ENCODE measurements at regions not wholly inside any gene's neighbourhood (a gene's known extent, or its start where the extent isn't known, plus 50 kb on each side); places are given as distances from the start of the nearest gene placed in this dataset.

DNA sequence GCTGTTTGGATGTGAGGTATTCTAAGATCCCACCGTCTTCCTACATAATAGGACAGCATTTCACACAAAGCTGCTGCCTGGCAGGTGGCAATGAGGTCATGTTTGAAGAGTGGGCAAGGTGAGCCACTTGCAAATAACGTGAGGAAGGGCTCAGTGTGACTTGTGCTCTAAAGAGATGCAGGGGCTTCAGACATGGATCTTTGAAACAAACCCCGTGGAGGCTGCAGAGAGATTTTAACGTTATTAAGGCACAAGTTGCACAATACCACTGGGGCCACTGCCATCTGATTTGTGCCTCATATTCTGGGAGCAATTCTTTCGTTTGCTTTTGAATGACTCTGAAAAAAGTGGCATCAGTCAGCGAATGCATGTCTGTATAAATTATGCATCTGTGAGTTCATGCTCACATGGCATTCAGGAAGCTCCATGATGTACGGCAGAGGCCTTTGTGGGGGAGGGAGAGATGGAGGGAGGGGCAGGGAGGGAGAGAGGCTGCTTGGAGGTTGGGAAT, 362.0 kb downstream of the SOX11 start:
- TF ChIP-seq TAF1 (IDR thresholded peaks at IDR 0.05; ENCODE audit: borderline replicate concordance, insufficient read depth, low read length) (no peak), FOXP2 (optimal IDR thresholded peaks at IDR 0.05; ENCODE audit: borderline replicate concordance, extremely low read depth, extremely low read length, insufficient read depth) (no peak), POLR2AphosphoS5 (IDR thresholded peaks at IDR 0.05; ENCODE audit: low read depth, low read length) (no peak), SIN3A (IDR thresholded peaks at IDR 0.05; ENCODE audit: borderline replicate concordance, insufficient read depth, low read length) (no peak), REST (IDR thresholded peaks at IDR 0.05; ENCODE audit: insufficient read depth in 1 of 2, low read depth in 2 of 2, low read length in 2 of 2) (no peak)

DNA sequence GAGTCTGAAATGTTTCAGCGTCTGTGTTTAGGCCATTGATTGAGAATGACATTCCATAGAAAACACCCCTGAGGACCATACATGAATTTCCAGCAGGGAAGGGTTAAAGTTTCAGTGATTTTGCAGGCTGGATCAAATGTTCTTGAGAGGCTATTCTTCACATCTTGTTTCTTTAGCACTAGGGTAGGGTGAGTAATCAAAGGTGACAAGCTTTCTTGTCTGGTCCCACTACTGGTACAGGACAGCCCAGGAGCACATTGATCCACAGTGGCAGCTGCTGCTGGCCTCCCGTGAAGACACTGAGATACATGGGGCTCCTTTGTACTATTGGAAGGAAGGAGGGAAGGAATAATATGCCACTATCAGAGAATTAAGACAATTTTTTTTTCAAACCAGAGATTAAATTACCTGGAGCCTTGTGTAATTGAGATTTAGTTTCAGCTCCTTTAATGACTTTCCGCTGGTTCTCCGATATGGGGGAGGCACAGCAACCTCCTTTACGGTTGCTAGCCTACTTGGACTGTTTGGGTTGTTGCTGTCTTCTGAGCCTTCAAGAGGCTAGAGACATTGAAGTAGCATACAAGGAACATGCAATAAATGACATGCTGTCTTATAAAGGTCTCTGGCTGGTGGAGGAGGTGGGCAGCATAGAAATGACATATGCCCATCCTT, 368.9 kb downstream of the SOX11 start:
- no peak for TF ChIP-seq TAF1 (IDR thresholded peaks at IDR 0.05; ENCODE audit: borderline replicate concordance, insufficient read depth, low read length)
- TF ChIP-seq POLR2AphosphoS5 (IDR thresholded peaks at IDR 0.05; ENCODE audit: low read depth, low read length), result no peak
- TF ChIP-seq SIN3A (IDR thresholded peaks at IDR 0.05; ENCODE audit: borderline replicate concordance, insufficient read depth, low read length), result no peak
- TF ChIP-seq FOXP2 (optimal IDR thresholded peaks at IDR 0.05; ENCODE audit: borderline replicate concordance, extremely low read depth, extremely low read length, insufficient read depth), result no peak
- TF ChIP-seq REST (IDR thresholded peaks at IDR 0.05; ENCODE audit: insufficient read depth in 1 of 2, low read depth in 2 of 2, low read length in 2 of 2), result no peak

GRCh38 chr2:6064757-6065156, 372.6 kb downstream of the SOX11 start:
- TF ChIP-seq REST (IDR thresholded peaks at IDR 0.05; ENCODE audit: insufficient read depth in 1 of 2, low read depth in 2 of 2, low read length in 2 of 2) (no peak), FOXP2 (optimal IDR thresholded peaks at IDR 0.05; ENCODE audit: borderline replicate concordance, extremely low read depth, extremely low read length, insufficient read depth) (no peak), TAF1 (IDR thresholded peaks at IDR 0.05; ENCODE audit: borderline replicate concordance, insufficient read depth, low read length) (no peak), SIN3A (IDR thresholded peaks at IDR 0.05; ENCODE audit: borderline replicate concordance, insufficient read depth, low read length) (no peak), POLR2AphosphoS5 (IDR thresholded peaks at IDR 0.05; ENCODE audit: low read depth, low read length) (no peak)

DNA sequence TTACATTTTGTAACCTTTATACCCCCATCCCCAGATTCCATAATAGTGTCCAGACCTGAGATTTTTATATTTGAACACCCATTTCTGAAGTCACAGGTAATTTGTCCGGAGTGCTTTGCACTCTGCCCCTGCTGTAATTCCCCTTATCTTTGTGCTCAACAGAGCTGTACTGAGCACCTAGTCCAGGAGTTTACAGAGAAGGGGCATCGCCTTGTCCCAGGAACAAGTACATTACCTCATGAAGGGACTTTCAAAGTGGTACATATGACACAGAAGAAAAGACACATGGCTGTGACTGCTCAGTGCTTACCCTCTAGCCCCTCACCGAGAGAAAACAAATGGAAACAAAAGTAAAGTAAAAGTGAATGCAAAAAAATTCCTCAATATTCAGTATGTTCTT, 373.5 kb downstream of the SOX11 start:
- no peak for TF ChIP-seq TAF1 (IDR thresholded peaks at IDR 0.05; ENCODE audit: borderline replicate concordance, insufficient read depth, low read length)

DNA sequence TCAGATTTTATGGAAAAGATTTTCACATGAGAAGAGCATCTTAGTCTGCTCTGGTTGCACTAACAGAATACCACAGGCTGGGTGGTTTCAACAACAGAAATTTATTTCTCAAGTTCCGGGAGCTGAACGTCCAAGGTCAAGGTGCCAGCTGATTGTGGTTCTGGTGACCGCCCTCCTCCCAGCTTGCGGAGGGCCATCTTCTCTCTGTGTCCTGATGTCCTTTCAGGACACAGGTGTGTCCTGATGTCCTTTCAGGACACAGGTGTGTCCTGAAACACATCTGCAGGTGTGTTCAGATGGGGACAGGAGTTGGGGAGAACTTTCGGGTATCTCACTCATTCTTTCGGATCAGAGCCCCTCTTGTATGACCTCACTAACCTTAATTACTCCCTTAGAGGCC, 374.9 kb downstream of the SOX11 start:
- TF ChIP-seq SIN3A (IDR thresholded peaks at IDR 0.05; ENCODE audit: borderline replicate concordance, insufficient read depth, low read length), result no peak
- TF ChIP-seq FOXP2 (optimal IDR thresholded peaks at IDR 0.05; ENCODE audit: borderline replicate concordance, extremely low read depth, extremely low read length, insufficient read depth), result no peak
- TF ChIP-seq TAF1 (IDR thresholded peaks at IDR 0.05; ENCODE audit: borderline replicate concordance, insufficient read depth, low read length), result no peak
- no peak for TF ChIP-seq POLR2AphosphoS5 (IDR thresholded peaks at IDR 0.05; ENCODE audit: low read depth, low read length)
- TF ChIP-seq REST (IDR thresholded peaks at IDR 0.05; ENCODE audit: insufficient read depth in 1 of 2, low read depth in 2 of 2, low read length in 2 of 2), result no peak

All from PFSK-1 (cell line).